H9 (cell line): ENCODE measurements at regions not wholly inside any gene's neighbourhood (a gene's known extent, or its start where the extent isn't known, plus 50 kb on each side); places are given as distances from the start of the nearest gene placed in this dataset.

Source experiments
- DNase-seq: peaks from one replicate; pipeline ENCODE4 v3.0.0-alpha.2; 2017
- H2AFZ ChIP-seq: one replicate; pipeline ENCODE4 v1.6.1; 2013; ENCODE audit warnings: mild to moderate bottlenecking, low read length, control low read depth, moderate library complexity
- H2AK5ac ChIP-seq: 2 replicates; pipeline ENCODE4 v1.6.1; 2013; ENCODE audit warnings: low read length, control low read depth, mixed read lengths; ENCODE audit not compliant: insufficient read length
- H2BK120ac ChIP-seq: one replicate; pipeline ENCODE4 v1.6.1; 2013; ENCODE audit warnings: low read depth, mild to moderate bottlenecking, low read length, control low read depth, inconsistent platforms; ENCODE audit not compliant: poor library complexity, severe bottlenecking
- H2BK12ac ChIP-seq: 2 replicates; pipeline ENCODE4 v1.6.1; 2013; ENCODE audit warnings: low read length, control low read depth, mixed read lengths, low read depth; ENCODE audit not compliant: insufficient read length
- H2BK15ac ChIP-seq: 2 replicates; pipeline ENCODE4 v1.6.1; 2013; ENCODE audit warnings: low read depth, low read length, control low read depth
- H2BK20ac ChIP-seq: one replicate; pipeline ENCODE4 v1.6.1; 2013; ENCODE audit warnings: low read depth, mild to moderate bottlenecking, low read length, control low read depth, inconsistent platforms; ENCODE audit not compliant: poor library complexity, severe bottlenecking
- H2BK5ac ChIP-seq: 2 replicates; pipeline ENCODE4 v1.6.1; 2013; ENCODE audit warnings: low read length, control low read depth, mixed read lengths; ENCODE audit not compliant: insufficient read length
- H3K14ac ChIP-seq: 2 replicates; pipeline ENCODE4 v1.6.1; 2013; ENCODE audit warnings: low read length, control low read depth; ENCODE audit not compliant: insufficient read depth
- H3K18ac ChIP-seq: 2 replicates; pipeline ENCODE4 v1.6.1; 2013; ENCODE audit warnings: low read depth, mild to moderate bottlenecking, mixed read lengths, low read length, control low read depth; ENCODE audit not compliant: insufficient read length
- H3K23ac ChIP-seq: 2 replicates; pipeline ENCODE4 v1.6.1; 2013; ENCODE audit warnings: low read length, control low read depth, mixed read lengths, low read depth; ENCODE audit not compliant: insufficient read length
- H3K23me2 ChIP-seq: 2 replicates; pipeline ENCODE4 v1.6.1; 2013; ENCODE audit warnings: low read depth, mild to moderate bottlenecking, mixed read lengths, low read length, control low read depth; ENCODE audit not compliant: insufficient read length, poor library complexity, severe bottlenecking
- H3K27ac ChIP-seq: 2 replicates; pipeline ENCODE4 v1.5.1; 2013; ENCODE audit warnings: low read length, control low read depth, mixed read lengths, low read depth; ENCODE audit not compliant: insufficient read length
- H3K27me3 ChIP-seq: 2 replicates; pipeline ENCODE4 v1.6.1; 2013; ENCODE audit warnings: low read length, control low read depth, inconsistent platforms; ENCODE audit not compliant: insufficient read depth
- H3K4ac ChIP-seq: 2 replicates; pipeline ENCODE4 v1.6.1; 2013; ENCODE audit warnings: low read depth, mild to moderate bottlenecking, control low read depth, inconsistent platforms, low read length, moderate library complexity
- H3K4me1 ChIP-seq: 2 replicates; pipeline ENCODE4 v1.6.1; 2013; ENCODE audit warnings: low read length, control low read depth, inconsistent platforms; ENCODE audit not compliant: insufficient read depth
- H3K4me2 ChIP-seq: 2 replicates; pipeline ENCODE4 v1.6.1; 2013; ENCODE audit warnings: low read length, control low read depth, mixed read lengths; ENCODE audit not compliant: insufficient read length, insufficient read depth
- H3K56ac ChIP-seq: 2 replicates; pipeline ENCODE4 v1.6.1; 2013; ENCODE audit warnings: low read depth, mild to moderate bottlenecking, mixed read lengths, low read length, control low read depth; ENCODE audit not compliant: insufficient read length
- H3K79me1 ChIP-seq: 2 replicates; pipeline ENCODE4 v1.6.1; 2013; ENCODE audit warnings: low read depth, mild to moderate bottlenecking, moderate library complexity, low read length, control low read depth, inconsistent platforms; ENCODE audit not compliant: insufficient read depth, poor library complexity, severe bottlenecking
- H3K79me2 ChIP-seq: 2 replicates; pipeline ENCODE4 v1.6.1; 2013; ENCODE audit warnings: low read length, control low read depth, inconsistent platforms; ENCODE audit not compliant: insufficient read depth
- H3K9ac ChIP-seq: 2 replicates; pipeline ENCODE4 v1.6.1; 2013; ENCODE audit warnings: low read length, control low read depth, mixed read lengths; ENCODE audit not compliant: insufficient read length; ENCODE audit errors: extremely low read depth
- H3K9me3 ChIP-seq: one replicate; pipeline ENCODE4 v1.6.1; 2013; ENCODE audit warnings: low read depth, low read length, inconsistent platforms; ENCODE audit not compliant: control insufficient read depth
- H3T11ph ChIP-seq: one replicate; pipeline ENCODE4 v1.6.1; 2013; ENCODE audit warnings: mild to moderate bottlenecking, low read length, control low read depth, inconsistent platforms
- H4K20me1 ChIP-seq: one replicate; pipeline ENCODE4 v1.6.1; 2013; ENCODE audit not compliant: control insufficient read depth, insufficient read length, insufficient read depth
- H4K5ac ChIP-seq: 2 replicates; pipeline ENCODE4 v1.6.1; 2013; ENCODE audit warnings: low read depth, mild to moderate bottlenecking, mixed read lengths, low read length, control low read depth; ENCODE audit not compliant: insufficient read length
- H4K8ac ChIP-seq: replicated peaks from 2 replicates; pipeline ENCODE4 v1.6.1; 2013; ENCODE audit warnings: low read length, control low read depth, mixed read lengths, low read depth; ENCODE audit not compliant: insufficient read length
- H4K91ac ChIP-seq: 2 replicates; pipeline ENCODE4 v1.6.1; 2013; ENCODE audit warnings: low read depth, mild to moderate bottlenecking, moderate library complexity, mixed read lengths, low read length, control low read depth; ENCODE audit not compliant: insufficient read length
- H3K27ac Mint-ChIP-seq, 3 experiments: 2 replicates in 2 of 3; 3 replicates in 1 of 3; pipeline ENCODE4 v1.8.0; 2020 to 2021; ENCODE audit warnings: mixed read lengths in 3 of 3, mild to moderate bottlenecking in 1 of 3, moderate library complexity in 1 of 3
- H3K27me3 Mint-ChIP-seq: 2 replicates; pipeline ENCODE4 v1.8.0; 2021; ENCODE audit warnings: low read depth, mild to moderate bottlenecking, moderate library complexity, mixed read lengths
- H3K36me3 Mint-ChIP-seq, 3 experiments: 2 replicates in 2 of 3; 3 replicates in 1 of 3; pipeline ENCODE4 v1.8.0; 2020 to 2021; ENCODE audit warnings: low read depth in 3 of 3, mixed read lengths in 3 of 3; ENCODE audit not compliant: insufficient read depth in 1 of 3
- H3K4me1 Mint-ChIP-seq, 2 experiments: 2 replicates each; pipeline ENCODE4 v1.8.0; 2020; ENCODE audit warnings: mixed read lengths in 2 of 2
- H3K4me3 Mint-ChIP-seq, 2 experiments: 2 replicates in 1 of 2; 3 replicates in 1 of 2; pipeline ENCODE4 v1.8.0; 2020 to 2021; ENCODE audit warnings: mild to moderate bottlenecking in 2 of 2, mixed read lengths in 2 of 2, moderate library complexity in 1 of 2
- H3K9me3 Mint-ChIP-seq, 2 experiments: 2 replicates in 1 of 2; 3 replicates in 1 of 2; pipeline ENCODE4 v1.8.0; 2020; ENCODE audit warnings: mild to moderate bottlenecking in 2 of 2, mixed read lengths in 2 of 2, moderate library complexity in 1 of 2
- WGBS: extraction: QIAGEN DNeasy Blood & Tissue Kit; methylation state at CpG from one replicate; pipeline ENCODE4 v1.1.7; 2013; ENCODE audit warnings: missing lambda C conversion rate, low lambda C conversion rate, mixed read lengths; ENCODE audit not compliant: insufficient read length; ENCODE audit errors: extremely low coverage; 5-methylcytosine and 5-hydroxymethylcytosine counted together
- TF ChIP-seq, protein P1 (sequence below): fragments of 200-600 bp; sonication (generic); conservative IDR thresholded peaks from 3 replicates; pipeline ENCODE4 v1.8.0; 2021; ENCODE audit warnings: antibody characterized with exemption, mild to moderate bottlenecking

- peak overlapping the region in 2 of 3 experiments; percentile 15 to 18; a peak in 1 of 7 replicates for H3K27ac Mint-ChIP-seq
- no peaks in the 10 kb centered on the region for H3K79me2 ChIP-seq
- H3K9me3 Mint-ChIP-seq: no peaks in the 10 kb centered on the region
- no peak overlapping the region for H3K4ac ChIP-seq
- no peak overlapping the region for H3K4me2 ChIP-seq
- no peaks in the 10 kb centered on the region for H3K36me3 Mint-ChIP-seq
- peak; percentile 20 for DNase-seq
- H3K4me1 ChIP-seq: no peaks in the 10 kb centered on the region
- no peak overlapping the region for H2BK20ac ChIP-seq
- WGBS: no CpG with 5 or more reads among the region's 6 CpGs
- H3K9ac ChIP-seq: no peak overlapping the region
- no peak overlapping the region for H3T11ph ChIP-seq
- H4K20me1 ChIP-seq: no peaks in the 10 kb centered on the region
- H3K27me3 ChIP-seq: no peaks in the 10 kb centered on the region
- H2BK15ac ChIP-seq: no peak overlapping the region
- no peak overlapping the region for H2AFZ ChIP-seq
- H3K23ac ChIP-seq: no peak overlapping the region
- no peak overlapping the region for H3K27ac ChIP-seq
- no peaks in the 10 kb centered on the region for H3K79me1 ChIP-seq
- H4K91ac ChIP-seq: no peak overlapping the region
- H2BK5ac ChIP-seq: no peak overlapping the region
- H3K14ac ChIP-seq: no peak overlapping the region
- no peak overlapping the region for H3K18ac ChIP-seq
- H4K8ac ChIP-seq: no peak overlapping the region
- no peak overlapping the region for H3K56ac ChIP-seq
- no peaks in the 10 kb centered on the region for H3K23me2 ChIP-seq
- peaks cover 7 to 15% of the 10 kb centered on the region in 2 experiments for H3K4me1 Mint-ChIP-seq
- peaks cover 6% of the 10 kb centered on the region for H3K27me3 Mint-ChIP-seq
- TF ChIP-seq, protein P1, sequence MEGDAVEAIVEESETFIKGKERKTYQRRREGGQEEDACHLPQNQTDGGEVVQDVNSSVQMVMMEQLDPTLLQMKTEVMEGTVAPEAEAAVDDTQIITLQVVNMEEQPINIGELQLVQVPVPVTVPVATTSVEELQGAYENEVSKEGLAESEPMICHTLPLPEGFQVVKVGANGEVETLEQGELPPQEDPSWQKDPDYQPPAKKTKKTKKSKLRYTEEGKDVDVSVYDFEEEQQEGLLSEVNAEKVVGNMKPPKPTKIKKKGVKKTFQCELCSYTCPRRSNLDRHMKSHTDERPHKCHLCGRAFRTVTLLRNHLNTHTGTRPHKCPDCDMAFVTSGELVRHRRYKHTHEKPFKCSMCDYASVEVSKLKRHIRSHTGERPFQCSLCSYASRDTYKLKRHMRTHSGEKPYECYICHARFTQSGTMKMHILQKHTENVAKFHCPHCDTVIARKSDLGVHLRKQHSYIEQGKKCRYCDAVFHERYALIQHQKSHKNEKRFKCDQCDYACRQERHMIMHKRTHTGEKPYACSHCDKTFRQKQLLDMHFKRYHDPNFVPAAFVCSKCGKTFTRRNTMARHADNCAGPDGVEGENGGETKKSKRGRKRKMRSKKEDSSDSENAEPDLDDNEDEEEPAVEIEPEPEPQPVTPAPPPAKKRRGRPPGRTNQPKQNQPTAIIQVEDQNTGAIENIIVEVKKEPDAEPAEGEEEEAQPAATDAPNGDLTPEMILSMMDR: no peak
- no peak overlapping the region for H2AK5ac ChIP-seq
- no peak overlapping the region for H2BK12ac ChIP-seq
- no peak overlapping the region for H4K5ac ChIP-seq
- H3K4me3 Mint-ChIP-seq: no peak overlapping the region
- no peak overlapping the region for H2BK120ac ChIP-seq
- no peaks in the 10 kb centered on the region for H3K9me3 ChIP-seq
These were observed 196.6 kb downstream of the MATN1 start for GRCh38 chr1:30526652-30527345.
